Left colon (tissue), 2 donors: ENCODE measurements at regions not wholly inside any gene's neighbourhood (a gene's known extent, or its start where the extent isn't known, plus 50 kb on each side); places are given as distances from the start of the nearest gene placed in this dataset.
"Not testable (repeated sequence)": the region's sequence is repeated elsewhere in the genome, so short reads cannot be mapped to it uniquely, and the experiment has no call there.

Experiments used
- ATAC-seq: fragments of 200-7000 bp; cut with Tn5 transposase; one replicate; pipeline ENCODE4 v1.9.1; 2020; ENCODE audit warnings: mild to moderate bottlenecking, moderate library complexity
- DNase-seq, 2 donors: peaks; one replicate each; pipeline ENCODE4 v3.0.0-alpha.2; 2020
- intact Hi-C, 2 donors: fragments of 100-400 bp; cut with DNase I in 1 of 2; cut with micrococcal nuclease in 1 of 2; formaldehyde crosslinking; loops; one replicate each; pipeline versions ENCODE4 v1.11.2 to v1.14.0; 2022; cut with DNase I, micrococcal nuclease
- donor health status: DM: no; HTN: no; CAD: no.
- donor health status: DM: yes; HTN: yes; CAD: no.

DNA sequence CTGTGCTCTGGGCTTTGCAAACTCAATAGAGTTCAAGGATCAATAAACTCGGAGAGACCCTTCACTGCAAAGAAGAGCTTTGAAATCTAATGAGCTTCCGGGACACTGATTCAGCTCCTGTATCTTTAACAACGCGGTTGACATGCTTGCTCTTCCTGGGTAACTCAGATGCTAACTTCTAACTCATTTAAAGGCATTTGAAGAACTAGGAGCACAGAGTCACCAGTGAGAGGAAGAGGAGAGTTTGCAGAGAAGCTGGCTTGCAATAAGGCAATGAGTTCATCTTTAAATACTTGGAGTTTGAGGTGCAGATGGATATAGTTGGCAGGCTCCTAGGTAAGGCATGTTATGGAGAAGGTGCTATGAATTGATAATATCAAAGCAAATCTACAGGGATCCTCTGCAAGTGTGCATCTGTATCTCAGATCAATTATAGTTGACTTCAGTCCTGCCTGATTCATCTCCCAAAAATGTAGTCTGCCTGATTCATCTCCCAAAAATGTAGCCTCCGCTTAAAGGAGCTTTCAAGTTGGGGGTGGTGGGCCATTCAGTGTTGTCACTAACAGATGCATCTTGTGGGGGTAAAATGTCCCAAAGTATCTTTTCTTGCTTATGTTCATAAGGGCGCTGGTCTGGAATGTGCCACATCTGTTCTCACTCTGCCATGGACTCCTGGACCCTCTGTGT, 182.5 kb upstream of the PRSS58 start:
- DNase-seq (no peak), ATAC-seq (no peak)
- intact Hi-C loops, result no loop called here

DNA sequence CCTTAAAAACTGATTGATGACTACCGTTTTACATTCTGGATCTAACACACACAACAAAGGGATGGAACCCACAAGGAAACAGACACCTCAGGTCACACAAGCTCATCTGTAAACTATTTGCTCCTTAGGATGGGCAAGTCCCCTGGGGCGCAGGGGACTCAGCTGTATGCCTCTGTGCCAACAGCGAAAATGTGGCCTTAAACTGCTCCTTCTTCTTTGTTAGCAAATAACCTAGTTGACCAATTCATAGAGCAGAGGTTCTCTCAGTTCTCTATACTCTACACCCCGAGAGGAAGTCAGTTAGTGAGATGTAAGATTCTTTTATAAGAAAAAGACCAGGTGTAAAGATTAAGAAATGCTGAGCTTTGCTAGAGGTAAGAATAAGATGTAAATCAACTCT, 181.9 kb upstream of the PRSS58 start:
- DNase-seq (no peak), ATAC-seq (no peak)
- intact Hi-C loops, result no loop called here

DNA sequence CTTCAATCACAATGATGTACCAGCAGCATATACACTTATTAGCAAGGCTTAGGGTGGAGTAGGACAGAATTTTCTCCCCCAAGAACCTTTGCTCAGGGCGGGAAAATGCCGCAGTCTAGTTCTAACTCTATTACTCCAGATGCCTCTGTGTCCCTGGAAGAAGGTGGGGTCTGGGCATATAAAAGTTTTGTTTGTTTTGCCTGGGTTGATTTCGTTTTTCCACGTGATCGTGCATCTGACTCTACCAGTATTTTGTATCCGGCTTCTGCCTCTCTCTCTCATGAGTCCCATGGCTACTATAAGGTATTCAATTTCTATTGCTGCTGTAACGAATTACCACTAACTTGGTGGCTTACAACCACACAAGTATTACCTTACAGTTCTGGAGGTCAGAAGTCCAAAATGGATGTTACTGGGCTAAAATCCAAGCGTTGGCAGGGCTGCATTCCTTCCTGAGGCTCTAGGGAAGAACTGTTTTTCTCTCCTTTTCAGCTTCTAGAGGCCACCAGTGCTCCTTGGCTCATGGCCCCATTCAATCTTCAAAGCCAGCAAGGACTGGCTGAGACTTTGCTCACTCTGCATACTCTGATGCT, 181.2 kb upstream of the PRSS58 start:
- ATAC-seq, result peak; percentile 87
- intact Hi-C loops, result no loop called here

DNA sequence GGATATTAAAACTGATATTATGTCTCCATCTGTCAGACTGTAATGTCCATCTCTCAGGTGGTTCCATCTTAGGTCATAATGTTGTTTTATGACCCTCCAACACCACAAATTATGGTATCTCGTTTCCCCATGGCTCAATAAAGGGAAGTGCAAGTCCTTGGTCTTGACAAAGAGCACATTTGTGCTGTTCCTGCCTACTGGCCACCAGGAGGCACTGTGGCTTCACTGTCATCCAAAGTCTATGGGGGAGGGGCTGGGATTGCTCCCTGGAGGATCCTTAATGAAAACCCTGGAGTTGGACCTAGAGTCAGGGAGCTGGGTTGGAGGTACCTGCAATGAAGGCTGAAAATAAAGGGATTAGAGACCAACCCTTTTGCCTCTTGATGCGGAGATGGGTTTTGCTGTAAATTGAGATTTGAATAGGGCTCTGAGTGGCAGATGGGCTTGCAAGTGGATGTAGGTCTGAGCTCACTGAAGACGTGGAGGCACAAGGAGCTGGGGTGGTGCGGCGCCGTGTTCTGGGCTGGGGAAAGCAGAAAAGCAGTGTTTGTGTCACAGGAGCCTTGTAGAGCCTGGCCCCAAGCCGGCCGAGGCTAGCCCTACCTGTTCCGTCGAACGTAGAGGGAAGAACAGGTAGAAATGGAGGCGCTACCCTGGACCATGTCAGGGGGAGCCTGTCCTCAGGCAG, 180.5 kb upstream of the PRSS58 start:
- ATAC-seq, result peak; percentile 70

More for the DNA sequence above, 181.2 kb upstream of the PRSS58 start:
- no peak for DNase-seq

DNA sequence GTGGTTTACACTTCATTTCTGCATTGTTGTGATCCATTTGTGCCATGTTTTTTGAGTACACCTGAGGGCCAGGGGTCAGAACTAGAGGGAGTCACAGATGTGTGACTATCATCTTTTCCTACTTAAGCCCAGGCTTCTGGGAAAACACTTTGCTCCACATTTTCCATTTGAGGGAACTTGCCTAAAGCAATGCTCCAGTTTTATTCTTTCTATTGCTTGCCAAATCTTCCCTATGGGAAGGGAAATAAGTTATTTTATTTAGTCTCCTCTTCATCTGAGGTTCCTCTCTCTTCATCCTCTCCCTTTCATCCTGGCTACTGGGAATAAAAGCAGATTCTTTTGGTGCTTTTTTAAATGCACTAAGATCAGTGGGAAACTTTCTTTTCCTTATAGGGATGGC, 179.9 kb upstream of the PRSS58 start:
- intact Hi-C loops, result no loop called here
- DNase-seq, result no peak
- no peak for ATAC-seq

More for the DNA sequence above, 180.5 kb upstream of the PRSS58 start:
- DNase-seq, result peak in 1 of 2 donors; percentile 44
- intact Hi-C loops, result no loop called here

DNA sequence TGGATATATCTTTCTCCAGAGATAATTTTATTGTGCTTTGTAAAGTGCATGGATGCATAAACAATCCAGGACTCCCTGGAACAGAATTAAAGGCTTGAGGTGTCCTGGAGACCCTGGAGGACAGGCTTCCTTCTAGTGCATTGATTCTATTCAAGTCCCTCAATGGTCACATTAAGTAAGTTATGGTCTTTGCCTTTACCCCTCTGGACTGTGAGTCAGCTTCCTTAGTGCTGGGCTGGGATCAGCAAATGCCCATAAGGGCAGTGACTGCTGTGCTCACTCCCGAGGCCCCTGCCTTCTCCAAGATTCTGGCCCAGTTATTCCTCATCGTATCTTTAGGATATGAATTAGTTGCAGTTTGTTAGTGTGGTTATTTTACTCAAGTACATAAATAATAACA, 178.7 kb upstream of the PRSS58 start:
- no peak for ATAC-seq
- DNase-seq, result no peak
- intact Hi-C loops, result no loop called here

DNA sequence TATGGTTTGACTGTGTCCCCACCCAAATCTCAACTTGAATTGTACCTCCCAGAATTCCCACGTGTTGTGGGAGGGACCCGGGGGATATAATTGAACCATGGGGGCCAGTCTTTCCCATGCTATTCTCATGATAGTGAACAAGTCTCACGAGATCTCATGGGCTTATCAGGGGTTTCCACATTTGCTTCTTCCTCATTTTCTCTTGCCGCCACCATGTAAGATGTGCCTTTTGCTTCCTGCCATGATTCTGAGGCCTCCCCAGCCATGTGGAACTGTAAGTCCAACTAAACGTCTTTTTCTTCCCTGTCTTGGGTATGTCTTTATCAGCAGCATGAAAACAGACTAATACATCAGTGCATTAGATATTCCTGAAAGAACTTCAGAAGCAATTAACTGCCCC, 177.7 kb upstream of the PRSS58 start:
- DNase-seq, intact Hi-C loops, ATAC-seq: not testable (repeated sequence)

DNA sequence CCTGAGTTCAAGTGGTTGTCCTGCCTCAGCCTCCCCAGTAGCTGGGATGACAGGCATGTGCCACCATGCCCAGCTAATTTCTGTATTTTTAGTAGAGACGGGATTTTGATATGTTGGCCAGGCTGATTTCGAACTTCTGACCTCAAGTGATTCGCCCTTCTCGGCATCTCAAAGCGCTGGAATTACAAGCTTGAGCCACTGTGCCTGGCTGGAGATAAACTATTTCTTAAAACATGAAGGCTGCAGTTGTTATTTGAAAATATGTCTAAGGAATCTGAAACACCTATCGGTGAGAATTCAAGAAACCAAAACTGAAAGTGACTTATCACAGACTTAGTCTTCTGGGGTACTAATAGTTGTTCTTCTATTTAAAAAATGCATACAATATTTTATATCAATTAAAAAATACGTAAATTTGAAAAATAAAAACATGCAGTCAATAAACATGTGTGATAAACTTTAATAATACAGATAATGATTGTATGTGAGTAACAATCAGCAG, 176.9 kb upstream of the PRSS58 start:
- no peak for ATAC-seq
- no peak for DNase-seq
- intact Hi-C loops, result no loop called here

DNA sequence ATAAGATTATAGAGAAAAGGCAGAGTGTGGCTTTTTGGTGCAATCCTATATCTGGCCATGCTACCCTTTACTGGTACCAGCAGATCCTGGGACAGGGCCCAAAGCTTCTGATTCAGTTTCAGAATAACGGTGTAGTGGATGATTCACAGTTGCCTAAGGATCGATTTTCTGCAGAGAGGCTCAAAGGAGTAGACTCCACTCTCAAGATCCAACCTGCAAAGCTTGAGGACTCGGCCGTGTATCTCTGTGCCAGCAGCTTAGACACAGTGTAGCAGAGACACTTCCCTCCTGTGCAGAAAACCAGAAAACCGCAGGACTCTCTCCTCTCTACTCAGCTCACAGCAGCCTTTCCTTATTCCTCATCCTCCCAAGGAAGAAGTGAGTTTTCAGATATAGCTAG, 176.3 kb upstream of the PRSS58 start:
- ATAC-seq, intact Hi-C loops, DNase-seq: not testable (repeated sequence)

DNA sequence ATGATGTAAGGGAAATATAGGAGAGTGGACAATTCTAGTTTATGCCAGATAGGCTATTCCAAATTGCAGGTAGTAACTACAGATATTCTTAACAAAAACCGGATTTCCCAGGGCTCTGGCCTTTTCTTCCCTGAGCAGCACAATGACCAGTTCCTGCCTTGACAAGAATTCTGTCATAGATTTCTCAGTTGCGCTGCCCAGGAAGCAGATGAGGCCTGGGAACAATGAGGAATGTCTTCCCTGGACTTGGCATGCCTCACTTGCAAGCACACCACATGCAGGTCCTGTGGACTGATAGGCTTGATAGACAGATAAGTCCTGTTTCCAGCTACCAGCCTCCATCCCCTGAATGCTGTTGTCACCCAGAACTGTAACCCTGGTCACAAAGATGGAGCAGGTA, 174.5 kb upstream of the PRSS58 start:
- DNase-seq (no peak), ATAC-seq (no peak)
- intact Hi-C loops, result no loop called here

DNA sequence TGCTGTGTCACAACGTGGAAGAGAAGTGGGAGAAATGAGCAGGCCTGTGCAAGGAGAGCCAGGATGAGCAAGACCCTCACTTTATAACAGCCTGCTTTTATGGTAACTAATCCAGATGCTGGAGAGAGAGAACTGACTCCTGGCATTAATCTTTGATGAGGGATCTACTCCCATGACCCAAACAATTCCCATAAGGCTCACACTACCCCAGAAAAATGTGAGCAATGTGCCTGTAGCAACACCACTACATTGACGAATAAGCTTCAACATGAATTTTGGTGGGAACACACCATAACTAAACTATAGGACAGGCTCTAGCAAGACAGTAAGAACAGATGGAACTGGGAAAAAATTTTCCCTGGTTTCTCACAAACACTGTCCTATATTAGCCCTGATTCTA, 173.6 kb upstream of the PRSS58 start:
- ATAC-seq (no peak), DNase-seq (no peak)
- intact Hi-C loops, result no loop called here

DNA sequence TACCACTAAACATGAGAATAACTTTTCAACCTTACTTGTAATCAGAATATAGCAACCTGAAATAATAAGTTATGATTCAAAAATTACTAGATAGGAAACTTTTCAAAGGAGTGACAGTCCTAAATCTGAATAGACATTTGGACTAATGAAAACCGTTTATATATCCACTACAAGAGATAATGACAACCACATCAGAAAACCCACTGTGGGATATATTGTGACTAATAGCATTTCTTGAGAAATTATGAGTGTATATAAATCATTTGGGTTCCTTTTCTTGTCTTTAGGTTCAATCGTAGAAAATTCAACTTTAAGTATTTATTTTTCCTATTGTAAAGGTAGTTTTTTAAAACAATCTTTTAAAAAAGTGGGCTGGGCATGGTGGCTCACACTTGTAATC, 170.2 kb upstream of the PRSS58 start:
- ATAC-seq (no peak), DNase-seq (no peak)
- intact Hi-C loops, result no loop called here

DNA sequence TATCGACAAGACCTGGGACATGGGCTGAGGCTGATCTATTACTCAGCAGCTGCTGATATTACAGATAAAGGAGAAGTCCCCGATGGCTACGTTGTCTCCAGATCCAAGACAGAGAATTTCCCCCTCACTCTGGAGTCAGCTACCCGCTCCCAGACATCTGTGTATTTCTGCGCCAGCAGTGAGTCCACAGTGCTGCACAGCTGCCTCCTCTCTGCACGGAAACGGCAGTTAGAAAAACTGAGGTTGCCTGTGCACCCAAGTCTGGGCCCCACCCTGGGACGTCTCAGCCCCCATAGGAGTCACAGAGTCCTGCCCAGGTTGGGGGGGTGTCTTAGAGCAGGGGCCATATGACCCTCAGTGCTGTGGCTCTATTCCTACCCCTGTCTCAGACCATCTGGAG, 167.4 kb upstream of the PRSS58 start:
- intact Hi-C loops, result no loop called here

DNA sequence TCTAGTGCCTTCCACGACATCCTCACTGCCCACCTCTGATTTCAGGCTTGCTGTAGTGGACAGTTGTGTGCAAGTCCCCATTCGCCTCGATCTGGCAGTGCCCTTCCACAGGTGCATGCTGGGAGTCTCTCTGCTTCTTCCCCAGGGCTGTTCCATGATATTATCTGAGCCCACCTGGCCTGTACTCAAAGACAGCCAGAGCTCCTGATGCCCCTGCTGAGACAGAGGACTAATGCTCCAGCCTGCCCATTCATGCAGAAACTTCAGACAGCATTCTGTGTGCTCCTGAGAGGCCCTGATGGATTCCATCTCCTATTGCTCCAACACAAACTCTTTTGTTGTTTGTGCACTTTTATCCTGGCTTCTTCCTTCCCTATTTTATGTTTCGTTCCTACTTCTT, 164.8 kb upstream of the PRSS58 start:
- no peak for ATAC-seq
- DNase-seq, result no peak
- intact Hi-C loops, result no loop called here

More for the DNA sequence above, 167.4 kb upstream of the PRSS58 start:
- DNase-seq, result no peak
- ATAC-seq, result no peak

DNA sequence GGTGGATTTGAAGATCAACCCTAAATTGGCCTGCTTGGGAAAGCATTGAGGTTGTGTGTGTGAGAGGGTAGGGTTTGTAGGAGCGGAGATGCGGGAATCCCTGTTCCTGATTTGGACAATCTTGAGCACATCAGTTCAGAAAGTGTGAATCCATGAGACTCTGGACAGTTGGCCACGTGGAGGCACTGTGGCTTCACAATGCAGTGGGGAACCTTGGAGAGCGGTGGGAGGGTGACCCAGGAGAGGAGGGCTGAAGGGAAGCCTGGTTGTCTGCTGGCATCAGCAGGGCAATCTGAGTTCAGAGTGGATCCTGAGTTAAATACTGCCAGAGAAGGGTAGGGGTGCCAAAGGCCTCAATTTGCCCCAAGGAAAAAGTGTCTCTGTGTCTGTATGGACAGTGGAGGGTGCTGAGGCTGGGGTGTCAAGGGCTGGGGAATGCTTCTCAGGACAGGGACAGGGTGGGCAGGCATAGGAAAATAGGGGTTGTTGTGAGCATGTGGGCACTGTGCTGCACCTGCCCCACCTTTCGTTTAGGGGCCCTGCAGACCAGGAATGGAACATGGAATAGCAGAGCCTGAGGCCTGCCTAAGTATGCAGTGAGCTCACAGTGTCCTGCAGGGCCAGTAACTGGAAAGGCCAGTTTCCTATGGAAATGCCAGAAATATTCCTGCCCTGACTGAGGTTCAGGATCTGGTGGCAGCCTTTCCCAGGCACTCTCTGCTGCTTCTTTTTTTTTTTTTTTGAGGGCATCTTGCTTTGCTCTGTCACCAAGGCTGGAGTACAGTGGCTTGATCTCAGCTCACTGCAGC, 162.9 kb upstream of the PRSS58 start:
- DNase-seq (no peak), ATAC-seq (peak; percentile 38)
- intact Hi-C loops, result no loop called here

DNA sequence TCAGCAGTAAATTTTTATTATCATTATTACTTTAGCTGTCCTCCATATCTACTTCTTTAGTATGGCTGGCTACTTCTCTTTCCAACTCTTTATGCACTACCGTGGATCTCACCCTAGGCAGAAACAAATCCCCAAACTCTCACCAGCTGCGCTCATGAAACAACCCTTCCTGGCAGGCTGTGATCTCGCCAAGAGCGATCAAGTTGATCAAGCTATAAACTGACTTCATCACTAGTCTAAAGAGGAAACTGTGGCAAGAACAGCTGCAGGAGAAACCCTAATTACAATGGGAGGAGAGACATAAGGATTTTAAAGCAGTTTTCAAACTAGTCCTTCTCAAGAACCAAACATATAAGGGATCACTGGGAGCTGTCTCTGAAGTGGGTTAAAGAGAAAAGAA, 160.5 kb upstream of the PRSS58 start:
- ATAC-seq (peak; percentile 37), DNase-seq (no peak)
- intact Hi-C loops, result no loop called here

DNA sequence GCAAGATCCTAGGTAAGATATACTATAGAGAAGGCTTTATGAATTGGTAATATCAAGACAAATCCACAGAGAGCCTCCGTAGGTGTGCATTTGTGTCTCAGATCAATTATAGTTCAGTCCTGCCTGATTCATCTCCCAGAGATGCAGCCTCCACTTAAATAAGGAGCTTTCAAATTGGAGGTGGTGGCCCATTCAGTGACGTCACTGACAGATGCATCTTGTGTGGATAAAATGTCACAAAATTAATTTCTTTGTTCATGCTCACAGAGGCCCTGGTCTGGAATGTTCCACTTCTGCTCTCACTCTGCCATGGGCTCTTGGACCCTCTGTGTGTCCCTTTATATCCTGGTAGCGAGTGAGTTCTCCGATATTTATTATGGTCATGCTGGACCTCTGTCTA, 157.1 kb upstream of the PRSS58 start:
- ATAC-seq, result no peak
- intact Hi-C loops, result no loop called here
- DNase-seq, result no peak

DNA sequence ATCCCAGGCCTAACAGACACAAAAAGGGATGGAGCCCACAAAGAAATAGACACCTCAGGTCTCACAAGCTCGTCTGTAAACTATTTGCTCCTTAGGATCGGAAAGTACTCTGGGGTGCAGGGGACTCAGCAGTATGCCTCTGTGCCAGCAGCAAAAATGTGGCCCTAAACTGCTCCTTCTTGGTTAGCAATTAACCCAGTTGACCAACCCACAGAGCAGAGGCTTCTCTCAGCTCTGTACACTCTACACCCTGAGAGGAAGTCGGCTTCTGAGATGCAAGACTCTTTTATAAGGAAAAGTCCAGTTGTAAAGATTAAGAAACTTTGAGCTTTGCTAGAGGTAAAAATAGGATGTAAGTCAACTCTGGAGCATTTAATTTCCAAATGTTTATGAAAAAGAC, 156.3 kb upstream of the PRSS58 start:
- peak; percentile 89 for ATAC-seq
- intact Hi-C loops, result no loop called here
- DNase-seq, result no peak

DNA sequence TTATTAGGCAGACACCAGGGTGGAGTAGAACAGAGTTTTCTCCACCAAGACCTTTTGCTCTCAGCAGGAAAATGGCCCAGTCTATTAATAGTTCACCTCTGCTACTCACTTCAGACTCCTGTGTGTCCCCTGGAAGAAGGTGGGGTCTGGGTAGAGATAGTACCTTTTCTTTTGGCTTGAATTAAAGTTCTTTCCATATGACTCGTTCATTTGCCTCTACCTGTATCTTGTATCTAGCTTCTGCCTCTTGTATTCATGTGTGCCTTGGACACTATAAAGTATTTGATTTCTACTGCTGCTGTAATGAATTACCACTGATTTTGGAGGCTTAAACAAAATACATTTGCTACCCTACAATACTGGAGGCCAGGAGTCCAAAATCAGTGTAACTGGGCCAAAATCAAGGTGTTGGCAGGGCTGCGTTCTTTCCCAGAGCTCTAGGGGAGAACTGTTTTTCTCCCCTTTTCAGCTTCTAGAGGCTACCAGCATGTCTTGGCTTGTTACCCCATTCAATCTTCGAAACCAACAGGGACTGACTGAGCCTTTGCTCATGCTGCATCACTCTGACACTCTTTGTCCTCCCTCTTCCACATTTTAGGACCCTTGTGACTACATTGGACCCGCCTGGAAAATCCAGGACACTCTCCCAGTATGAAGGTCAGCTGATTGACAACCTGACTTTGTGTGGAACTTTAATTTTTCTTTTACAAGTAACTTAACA, 155.6 kb upstream of the PRSS58 start:
- ATAC-seq, result no peak
- intact Hi-C loops, result no loop called here
- DNase-seq, result no peak
